Bronchial epithelial cell (primary cell): ENCODE measurements at regions not wholly inside any gene's neighbourhood (a gene's known extent, or its start where the extent isn't known, plus 50 kb on each side); places are given as distances from the start of the nearest gene placed in this dataset.
A peak's percentile ranks its signal among the peaks of the same experiment; 100 is the strongest.

Experiments used
- DNase-seq: peaks from one replicate; pipeline ENCODE4 v3.0.0-alpha.2; 2010; ENCODE audit warnings: low read depth
- FAIRE-seq: peaks from 2 replicates; lab custom pipeline; 2011; peaks lifted over from hg19 to GRCh38; lab: Jason Lieb, UNC
- H3K27me3 ChIP-seq: 2 replicates; pipeline ENCODE4 v1.5.1; 2011; ENCODE audit warnings: low read length; ENCODE audit not compliant: control insufficient read depth, insufficient read depth
- H3K36me3 ChIP-seq: 2 replicates; pipeline ENCODE4 v1.5.1; 2011; ENCODE audit warnings: low read length; ENCODE audit not compliant: control insufficient read depth, insufficient read depth
- H3K4me3 ChIP-seq: 2 replicates; pipeline ENCODE4 v1.5.1; 2011; ENCODE audit warnings: mild to moderate bottlenecking, low read depth, low read length, control low read depth
- CTCF ChIP-seq: IDR thresholded peaks from 2 replicates; pipeline ENCODE4 v1.5.1; 2011; ENCODE audit warnings: mild to moderate bottlenecking, moderate library complexity, low read length, control low read depth, inconsistent platforms; ENCODE audit not compliant: insufficient read depth, severe bottlenecking

- FAIRE-seq (no peak), DNase-seq (no peak)
- TF ChIP-seq CTCF = no peak
Measured at GRCh38 chr6:125516644-125517043, 214.9 kb upstream of the HDDC2 start.

DNA sequence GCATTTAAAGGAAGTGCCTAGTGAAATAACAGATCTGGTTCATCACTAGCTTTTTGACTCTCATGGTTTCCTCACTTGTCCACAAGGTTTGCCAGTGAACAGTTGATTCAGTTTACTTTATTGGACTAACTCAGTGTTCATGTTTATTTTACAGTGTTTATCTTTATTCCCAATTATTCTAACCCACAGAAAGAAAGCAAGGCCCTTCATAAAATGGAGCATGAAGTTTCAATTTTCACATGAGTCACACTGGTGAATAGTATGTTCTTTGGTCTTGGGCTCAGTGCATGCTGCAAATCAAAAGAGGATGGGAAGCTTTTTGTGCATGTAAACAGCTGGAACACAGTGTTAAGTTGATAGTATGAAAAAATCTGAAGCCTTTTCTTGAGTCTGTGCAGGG is 217.6 kb upstream of the HDDC2 start:
- Histone ChIP-seq H3K27me3 (no peaks in the 10 kb centered on the region), H3K4me3 (no peak overlapping the region), H3K36me3 (no peaks in the 10 kb centered on the region)
- FAIRE-seq (no peak), DNase-seq (peak; percentile 50)
- TF ChIP-seq CTCF = no peak

More at GRCh38 chr6:125516644-125517043, 214.9 kb upstream of the HDDC2 start:
- H3K4me3 ChIP-seq = no peak overlapping the region
- H3K27me3 ChIP-seq = no peaks in the 10 kb centered on the region
- no peaks in the 10 kb centered on the region for H3K36me3 ChIP-seq

- no peak overlapping the region for H3K4me3 ChIP-seq
- DNase-seq = no peak
- FAIRE-seq = no peak
- no peaks in the 10 kb centered on the region for H3K36me3 ChIP-seq
- TF ChIP-seq CTCF = no peak
- H3K27me3 ChIP-seq = no peaks in the 10 kb centered on the region
Measured at GRCh38 chr6:125524356-125524755, 222.6 kb upstream of the HDDC2 start.

- Histone ChIP-seq H3K4me3 (no peak overlapping the region), H3K27me3 (no peaks in the 10 kb centered on the region), H3K36me3 (no peaks in the 10 kb centered on the region)
- no peak for FAIRE-seq
- no peak for DNase-seq
- no peak for TF ChIP-seq CTCF
Measured at GRCh38 chr6:125526007-125526720, 223.3 kb upstream of the HEY2 start.

GRCh38 chr6:125528621-125529041 is 220.8 kb upstream of the HEY2 start:
- DNase-seq (no peak), FAIRE-seq (no peak)
- TF ChIP-seq CTCF = no peak
- no peaks in the 10 kb centered on the region for H3K36me3 ChIP-seq
- no peaks in the 10 kb centered on the region for H3K27me3 ChIP-seq
- H3K4me3 ChIP-seq = no peak overlapping the region

- no peak overlapping the region for H3K4me3 ChIP-seq
- no peak for FAIRE-seq
- H3K36me3 ChIP-seq = no peaks in the 10 kb centered on the region
- H3K27me3 ChIP-seq = no peaks in the 10 kb centered on the region
- no peak for DNase-seq
- no peak for TF ChIP-seq CTCF
Measured at GRCh38 chr6:125529061-125529460, 220.4 kb upstream of the HEY2 start.
